ENCODE measurements at regions not wholly inside any gene's neighbourhood (a gene's known extent, or its start where the extent isn't known, plus 50 kb on each side); places are given as distances from the start of the nearest gene placed in this dataset.

DNA sequence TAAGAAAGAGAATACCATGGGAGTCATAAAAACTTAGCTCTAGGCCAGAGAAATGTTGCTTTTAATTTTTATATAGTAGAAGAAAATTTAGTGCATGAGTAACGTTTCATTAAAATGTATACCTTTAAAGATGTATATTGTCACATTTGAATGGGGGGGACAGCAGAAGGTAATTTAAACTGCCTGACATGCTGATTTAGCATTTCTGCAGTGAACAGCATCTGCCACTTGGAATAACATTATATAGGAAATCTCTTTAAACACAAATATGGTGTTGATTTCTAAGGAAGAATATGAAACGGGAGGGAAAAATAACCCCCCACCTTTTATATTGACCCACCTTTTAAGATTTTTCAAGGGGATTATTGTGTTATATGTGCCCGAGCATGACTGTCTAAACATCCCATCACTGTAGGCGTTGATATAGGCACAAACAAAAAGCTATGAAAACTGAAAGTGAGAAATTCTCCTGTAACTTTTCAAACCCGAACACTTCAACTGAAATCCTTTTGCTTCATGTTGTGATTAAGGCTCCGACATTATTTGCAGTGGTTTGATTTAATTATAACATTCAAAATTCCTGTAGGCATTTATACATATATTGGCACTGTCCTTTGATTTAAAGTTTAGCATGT, 244.7 kb upstream of the CELF2 start:
- H3K79me2 ChIP-seq (ENCODE audit: insufficient read depth, low read length): no peaks in the 10 kb centered on the region
- peaks cover 14 to 20% of the 10 kb centered on the region in 2 experiments; a peak in 2 of 4 replicates for H3K9me3 ChIP-seq (ENCODE audit: control insufficient read depth in 1 of 2, insufficient read depth in 1 of 2, low read depth in 1 of 2, low read length in 2 of 2)
- H3K27me3 ChIP-seq (ENCODE audit: insufficient read depth, low read length): no peaks in the 10 kb centered on the region
- RAD21 ChIA-PET (ENCODE audit: low non-redundant PET in 1 of 2, low total read pairs in 2 of 2, uncharacterized antibody in 2 of 2, unreplicated experiment in 2 of 2): no interaction called here
- POLR2A ChIA-PET: no interaction called here
- CTCF ChIA-PET: no interaction called here
- ATAC-seq: no peak
- H3K9ac ChIP-seq (ENCODE audit: low read length): no peak overlapping the region
- H3K4me2 ChIP-seq (ENCODE audit: low read length): no peak overlapping the region
- TF ChIP-seq, protein P1, sequence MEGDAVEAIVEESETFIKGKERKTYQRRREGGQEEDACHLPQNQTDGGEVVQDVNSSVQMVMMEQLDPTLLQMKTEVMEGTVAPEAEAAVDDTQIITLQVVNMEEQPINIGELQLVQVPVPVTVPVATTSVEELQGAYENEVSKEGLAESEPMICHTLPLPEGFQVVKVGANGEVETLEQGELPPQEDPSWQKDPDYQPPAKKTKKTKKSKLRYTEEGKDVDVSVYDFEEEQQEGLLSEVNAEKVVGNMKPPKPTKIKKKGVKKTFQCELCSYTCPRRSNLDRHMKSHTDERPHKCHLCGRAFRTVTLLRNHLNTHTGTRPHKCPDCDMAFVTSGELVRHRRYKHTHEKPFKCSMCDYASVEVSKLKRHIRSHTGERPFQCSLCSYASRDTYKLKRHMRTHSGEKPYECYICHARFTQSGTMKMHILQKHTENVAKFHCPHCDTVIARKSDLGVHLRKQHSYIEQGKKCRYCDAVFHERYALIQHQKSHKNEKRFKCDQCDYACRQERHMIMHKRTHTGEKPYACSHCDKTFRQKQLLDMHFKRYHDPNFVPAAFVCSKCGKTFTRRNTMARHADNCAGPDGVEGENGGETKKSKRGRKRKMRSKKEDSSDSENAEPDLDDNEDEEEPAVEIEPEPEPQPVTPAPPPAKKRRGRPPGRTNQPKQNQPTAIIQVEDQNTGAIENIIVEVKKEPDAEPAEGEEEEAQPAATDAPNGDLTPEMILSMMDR (IDR thresholded peaks at IDR 0.05 in 2 of 3, conservative IDR thresholded peaks at IDR 0.05 in 1 of 3; ENCODE audit: borderline replicate concordance in 1 of 3, insufficient read depth in 1 of 3, low read depth in 2 of 3, low read length in 2 of 3): no peak
- no peak for TF ChIP-seq ELF1 (IDR thresholded peaks at IDR 0.05; ENCODE audit: borderline replicate concordance, low read depth)
- TF ChIP-seq ZFX (IDR thresholded peaks at IDR 0.05): no peak
- no peak for TF ChIP-seq SP1 (IDR thresholded peaks at IDR 0.05; ENCODE audit: low read depth)
- TF ChIP-seq SRF (IDR thresholded peaks at IDR 0.05; ENCODE audit: low read depth): no peak
- TF ChIP-seq, protein P2, sequence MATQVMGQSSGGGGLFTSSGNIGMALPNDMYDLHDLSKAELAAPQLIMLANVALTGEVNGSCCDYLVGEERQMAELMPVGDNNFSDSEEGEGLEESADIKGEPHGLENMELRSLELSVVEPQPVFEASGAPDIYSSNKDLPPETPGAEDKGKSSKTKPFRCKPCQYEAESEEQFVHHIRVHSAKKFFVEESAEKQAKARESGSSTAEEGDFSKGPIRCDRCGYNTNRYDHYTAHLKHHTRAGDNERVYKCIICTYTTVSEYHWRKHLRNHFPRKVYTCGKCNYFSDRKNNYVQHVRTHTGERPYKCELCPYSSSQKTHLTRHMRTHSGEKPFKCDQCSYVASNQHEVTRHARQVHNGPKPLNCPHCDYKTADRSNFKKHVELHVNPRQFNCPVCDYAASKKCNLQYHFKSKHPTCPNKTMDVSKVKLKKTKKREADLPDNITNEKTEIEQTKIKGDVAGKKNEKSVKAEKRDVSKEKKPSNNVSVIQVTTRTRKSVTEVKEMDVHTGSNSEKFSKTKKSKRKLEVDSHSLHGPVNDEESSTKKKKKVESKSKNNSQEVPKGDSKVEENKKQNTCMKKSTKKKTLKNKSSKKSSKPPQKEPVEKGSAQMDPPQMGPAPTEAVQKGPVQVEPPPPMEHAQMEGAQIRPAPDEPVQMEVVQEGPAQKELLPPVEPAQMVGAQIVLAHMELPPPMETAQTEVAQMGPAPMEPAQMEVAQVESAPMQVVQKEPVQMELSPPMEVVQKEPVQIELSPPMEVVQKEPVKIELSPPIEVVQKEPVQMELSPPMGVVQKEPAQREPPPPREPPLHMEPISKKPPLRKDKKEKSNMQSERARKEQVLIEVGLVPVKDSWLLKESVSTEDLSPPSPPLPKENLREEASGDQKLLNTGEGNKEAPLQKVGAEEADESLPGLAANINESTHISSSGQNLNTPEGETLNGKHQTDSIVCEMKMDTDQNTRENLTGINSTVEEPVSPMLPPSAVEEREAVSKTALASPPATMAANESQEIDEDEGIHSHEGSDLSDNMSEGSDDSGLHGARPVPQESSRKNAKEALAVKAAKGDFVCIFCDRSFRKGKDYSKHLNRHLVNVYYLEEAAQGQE (IDR thresholded peaks at IDR 0.05; ENCODE audit: low read depth): no peak
- TF ChIP-seq TCF7L2 (IDR thresholded peaks at IDR 0.05; ENCODE audit: borderline replicate concordance, extremely low read depth, insufficient read depth, insufficient read length): no peak
- no peak for TF ChIP-seq ZNF274 (IDR thresholded peaks at IDR 0.05; ENCODE audit: low read depth, low read length)
- no peak for TF ChIP-seq FOSL1 (IDR thresholded peaks at IDR 0.05; ENCODE audit: low read depth)
- no peak for TF ChIP-seq EZH2 (IDR thresholded peaks at IDR 0.05)
- DNase-seq (ENCODE audit: low read depth, low spot score): no peak
- no TSS peak for BruUV-seq (replicated peaks)
- H3K36me3 ChIP-seq (ENCODE audit: control insufficient read depth in 1 of 2, insufficient read depth in 2 of 2, low read length in 2 of 2): no peaks in the 10 kb centered on the region
- H3K4me3 ChIP-seq (replicated peaks in 1 of 2; ENCODE audit: low read depth in 1 of 2, low read length in 2 of 2): no peak overlapping the region
- no peak overlapping the region for H2AFZ ChIP-seq (ENCODE audit: low read depth, low read length, poor library complexity, severe bottlenecking)
- no peaks in the 10 kb centered on the region for H3K4me1 ChIP-seq (ENCODE audit: control insufficient read depth in 1 of 2, insufficient read depth in 2 of 2, low read length in 2 of 2)
- H4K20me1 ChIP-seq (ENCODE audit: insufficient read depth): no peaks in the 10 kb centered on the region
- H3K27ac ChIP-seq (ENCODE audit: low read depth, low read length): no peak overlapping the region
- H3K9me2 ChIP-seq (ENCODE audit: insufficient read depth): no peaks in the 10 kb centered on the region
- intact Hi-C loops (cut with micrococcal nuclease): no loop called here

Measured in HCT116 (cell line).